Thyroid gland (tissue), 4 donors: ENCODE measurements at regions not wholly inside any gene's neighbourhood (a gene's known extent, or its start where the extent isn't known, plus 50 kb on each side); places are given as distances from the start of the nearest gene placed in this dataset.

Experiments
- DNase-seq, 2 donors: peaks; one replicate each; pipeline ENCODE4 v3.0.0-alpha.2; 2019
- H3K27ac ChIP-seq, 3 donors: fragments of 200-600 bp; sonication (generic); 1 replicate in 2 of 3; 2 replicates in 1 of 3; pipeline ENCODE4 v1.5.1; 2016 to 2019; ENCODE audit warnings: mild to moderate bottlenecking in 1 of 3, moderate library complexity in 1 of 3
- H3K27me3 ChIP-seq: fragments of 200-600 bp; sonication (generic); one replicate; pipeline ENCODE4 v1.5.1; 2019
- H3K36me3 ChIP-seq, 2 donors: fragments of 200-600 bp; sonication (generic); one replicate each; pipeline ENCODE4 v1.5.1; 2016 to 2019
- H3K4me1 ChIP-seq, 2 donors: fragments of 200-600 bp; sonication (generic); one replicate each; pipeline ENCODE4 v1.5.1; 2017 to 2019
- H3K4me3 ChIP-seq, 3 donors: fragments of 200-600 bp; sonication (generic); replicated peaks in 1 of 3; 1 replicate in 2 of 3; 2 replicates in 1 of 3; pipeline ENCODE4 v1.5.1; 2016; ENCODE audit warnings: mild to moderate bottlenecking in 1 of 3
- H3K9me3 ChIP-seq: fragments of 200-600 bp; sonication (generic); one replicate; pipeline ENCODE4 v1.5.1; 2017
- CTCF ChIP-seq, 6 experiments: fragments of 200-600 bp in 3 of 6; fragments of 450-650 bp in 3 of 6; sonication (generic) in 3 of 6; IDR thresholded peaks; one replicate each; pipeline ENCODE4 v1.5.1; 2016 to 2019; ENCODE audit warnings: antibody characterized with exemption in 6 of 6, mild to moderate bottlenecking in 2 of 6, inconsistent platforms in 1 of 6, moderate library complexity in 1 of 6
- POLR2A ChIP-seq, 2 donors: fragments of 450-650 bp; IDR thresholded peaks; one replicate each; pipeline ENCODE4 v1.6.1; 2017; ENCODE audit warnings: antibody characterized with exemption in 2 of 2, mild to moderate bottlenecking in 2 of 2, moderate library complexity in 1 of 2
- WGBS, 2 donors: methylation state at CpG; one replicate each; pipeline ENCODE4 v1.1.5; 2017; 5-methylcytosine and 5-hydroxymethylcytosine counted together
- intact Hi-C: fragments of 100-400 bp; cut with DNase I; formaldehyde crosslinking; loops from one replicate; pipeline ENCODE4 v1.15.1; 2023

- 75 to 87% methylated on average over 4 to 5 of the region's 5 CpGs for WGBS, 2 donors
These were observed 156.0 kb downstream of the KATNAL1 start for GRCh38 chr13:30151388-30151787.

DNA sequence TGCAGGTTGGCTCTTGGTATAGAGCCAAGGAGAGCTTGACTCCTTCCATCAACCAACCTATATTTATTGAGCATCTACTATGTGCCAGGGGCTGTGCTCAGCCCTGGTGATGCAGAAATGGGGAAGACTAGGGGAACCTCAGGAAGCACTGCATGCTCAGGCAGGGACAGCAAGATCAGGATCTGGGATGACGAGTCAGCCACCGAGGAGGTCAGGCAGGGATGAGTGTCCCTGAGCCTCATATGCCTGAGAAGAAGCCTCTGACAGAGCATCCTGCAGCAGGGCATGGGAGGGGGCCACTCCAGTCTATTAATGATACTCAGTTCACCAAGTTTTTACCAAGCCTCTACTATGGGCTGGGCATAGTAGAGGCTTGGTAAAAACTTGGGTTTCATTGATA lies 158.1 kb downstream of the KATNAL1 start:
- Histone ChIP-seq H3K27me3 (no peaks in the 10 kb centered on the region), H3K36me3 (no peaks in the 10 kb centered on the region), H3K4me3 (no peak overlapping the region), H3K4me1 (peaks cover 6 to 7% of the 10 kb centered on the region in 2 donors), H3K27ac (no peak overlapping the region), H3K9me3 (no peaks in the 10 kb centered on the region)
- intact Hi-C loops: loop anchor here (10.0 kb wide), 1 partner anchor 896 kb away; no protein-coding TSS in a partner anchor
- 96% methylated on average over 2 of the region's 2 CpGs for WGBS, 2 donors
- TF ChIP-seq POLR2A (IDR thresholded peaks at IDR 0.05) (no peak), CTCF (IDR thresholded peaks at IDR 0.05) (no peak)
- no peak for DNase-seq

More at GRCh38 chr13:30151388-30151787, 156.0 kb downstream of the KATNAL1 start:
- no peaks in the 10 kb centered on the region for H3K9me3 ChIP-seq
- H3K4me3 ChIP-seq: no peak overlapping the region
- no peaks in the 10 kb centered on the region for H3K36me3 ChIP-seq
- H3K27me3 ChIP-seq: no peaks in the 10 kb centered on the region
- TF ChIP-seq CTCF (IDR thresholded peaks at IDR 0.05): no peak
- no peak for TF ChIP-seq POLR2A (IDR thresholded peaks at IDR 0.05)
- intact Hi-C loops: no loop called here
- DNase-seq: no peak
- no peak overlapping the region for H3K27ac ChIP-seq
- peaks cover 6 to 7% of the 10 kb centered on the region in 2 donors for H3K4me1 ChIP-seq

GRCh38 chr13:30148786-30149185 lies 158.6 kb downstream of the KATNAL1 start:
- no peaks in the 10 kb centered on the region for H3K27me3 ChIP-seq
- peaks cover 2 to 6% of the 10 kb centered on the region in 2 donors for H3K4me1 ChIP-seq
- intact Hi-C loops: loop anchor here (10.0 kb wide), 1 partner anchor 896 kb away; no protein-coding TSS in a partner anchor
- H3K36me3 ChIP-seq: no peaks in the 10 kb centered on the region
- TF ChIP-seq POLR2A (IDR thresholded peaks at IDR 0.05) (no peak), CTCF (IDR thresholded peaks at IDR 0.05) (no peak)
- 88% methylated on average over 7 to 8 of the region's 8 CpGs for WGBS, 2 donors
- no peak overlapping the region for H3K4me3 ChIP-seq
- DNase-seq: no peak
- no peak overlapping the region for H3K27ac ChIP-seq
- H3K9me3 ChIP-seq: no peaks in the 10 kb centered on the region

DNA sequence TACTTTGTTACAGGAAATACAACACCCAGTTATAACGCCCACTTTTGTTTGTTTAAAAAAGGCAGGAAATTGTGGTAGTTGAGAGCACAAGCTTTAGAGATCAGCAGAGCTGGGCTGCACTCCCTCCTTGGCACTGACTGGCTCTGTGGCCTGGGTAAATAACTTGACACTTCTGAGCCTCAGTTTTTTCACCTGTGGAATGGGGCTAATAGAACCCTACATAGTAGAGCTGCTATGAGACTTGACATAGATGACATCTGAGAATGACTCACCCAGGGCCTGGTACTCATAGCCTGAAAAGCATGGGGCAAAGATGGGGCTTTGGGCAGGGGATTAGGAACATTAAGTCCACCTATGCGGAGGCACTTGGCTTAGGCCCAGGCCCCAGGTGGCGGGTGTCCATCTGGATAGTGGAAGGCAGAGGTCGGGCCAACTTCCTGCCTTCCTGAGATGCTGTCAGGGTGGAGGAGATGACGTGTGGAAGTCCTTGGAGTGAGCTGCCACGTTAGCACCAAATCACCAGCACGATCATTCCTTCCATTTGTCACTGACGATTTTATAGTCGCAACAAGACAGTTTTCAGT lies 159.1 kb downstream of the KATNAL1 start:
- no peak for TF ChIP-seq POLR2A (IDR thresholded peaks at IDR 0.05)
- no peak for TF ChIP-seq CTCF (IDR thresholded peaks at IDR 0.05)
- peaks cover under 1 to 10% of the 10 kb centered on the region in 2 donors for H3K4me1 ChIP-seq
- DNase-seq: no peak
- no peaks in the 10 kb centered on the region for H3K9me3 ChIP-seq
- no peaks in the 10 kb centered on the region for H3K36me3 ChIP-seq
- H3K4me3 ChIP-seq: no peak overlapping the region
- intact Hi-C loops: loop anchor here (10.0 kb wide), 1 partner anchor 897 kb away; no protein-coding TSS in a partner anchor
- 68 to 85% methylated on average over 9 of the region's 9 CpGs for WGBS, 2 donors
- no peak overlapping the region for H3K27ac ChIP-seq
- H3K27me3 ChIP-seq: no peaks in the 10 kb centered on the region

- H3K27ac ChIP-seq: no peak overlapping the region
- H3K4me1 ChIP-seq: peaks cover 9 to 19% of the 10 kb centered on the region in 2 donors
- TF ChIP-seq POLR2A (IDR thresholded peaks at IDR 0.05) (no peak), CTCF (IDR thresholded peaks at IDR 0.05) (no peak)
- H3K27me3 ChIP-seq: no peaks in the 10 kb centered on the region
- 82 to 93% methylated on average over 2 of the region's 2 CpGs for WGBS, 2 donors
- H3K9me3 ChIP-seq: no peaks in the 10 kb centered on the region
- no peak overlapping the region for H3K4me3 ChIP-seq
- H3K36me3 ChIP-seq: no peaks in the 10 kb centered on the region
- intact Hi-C loops: loop anchor here (10.0 kb wide), 1 partner anchor 897 kb away; no protein-coding TSS in a partner anchor
- DNase-seq: no peak
These were observed 159.9 kb downstream of the KATNAL1 start for GRCh38 chr13:30147421-30147820.
